GM21825 (cell line): ENCODE measurements at regions not wholly inside any gene's neighbourhood (a gene's known extent, or its start where the extent isn't known, plus 50 kb on each side); places are given as distances from the start of the nearest gene placed in this dataset.
"Not testable (repeated sequence)": the region's sequence is repeated elsewhere in the genome, so short reads cannot be mapped to it uniquely, and the experiment has no call there.

Experiments used
- ATAC-seq: cut with Tn5 transposase; IDR thresholded peaks from one replicate; pipeline ENCODE4 v1.9.1; 2021; ENCODE audit warnings: mild to moderate bottlenecking, moderate library complexity; ENCODE audit not compliant: unreplicated experiment

DNA sequence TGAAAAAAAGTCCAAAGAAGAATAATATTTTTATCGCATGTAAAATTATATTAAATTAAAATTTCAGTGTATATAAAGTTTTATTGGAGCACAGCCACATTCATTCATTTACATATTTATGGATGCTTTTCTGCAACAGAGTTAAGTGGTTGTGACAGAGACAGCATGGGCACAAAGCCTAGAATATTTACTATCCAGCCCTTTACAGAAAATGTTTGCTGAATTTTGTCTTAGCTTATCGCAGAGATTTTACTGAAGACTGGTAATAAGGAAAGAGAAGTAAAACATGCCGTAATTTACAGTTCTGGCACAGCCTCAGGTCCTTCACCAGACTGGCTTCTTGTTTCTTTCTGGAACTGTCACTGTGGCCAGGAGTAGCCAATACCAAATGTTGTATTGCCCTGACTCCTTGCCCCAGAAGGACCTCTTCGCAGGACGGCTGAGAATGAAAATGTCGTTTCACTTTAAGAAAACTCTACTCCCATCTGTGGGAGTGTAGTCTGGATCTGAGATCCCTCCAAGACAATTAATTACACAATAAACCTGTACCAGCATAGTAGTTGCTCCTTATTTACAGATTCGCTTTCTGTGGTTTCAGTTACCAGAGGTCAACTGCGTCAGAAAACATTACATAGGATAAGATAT lies 94.9 kb upstream of the GOT2 start:
- ATAC-seq, result no peak

DNA sequence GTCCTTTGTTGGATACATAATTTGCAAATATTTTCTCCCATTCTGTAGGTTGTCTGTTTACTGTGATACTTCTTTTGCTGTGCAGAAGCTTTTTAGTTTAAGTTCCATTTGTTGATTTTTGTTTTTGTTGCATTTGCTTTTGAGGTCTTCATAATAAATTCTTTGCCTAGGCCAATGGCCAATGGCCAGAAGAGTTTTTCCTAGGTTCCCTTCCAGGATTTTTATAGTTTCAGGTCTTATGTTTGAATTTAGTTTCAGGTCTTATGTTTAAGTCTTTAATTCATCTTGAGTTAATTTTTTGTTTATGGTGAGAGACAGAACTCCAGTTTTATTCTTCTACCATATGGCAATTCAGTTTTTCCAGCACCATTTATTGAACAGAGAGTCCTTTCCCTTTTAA lies 90.1 kb upstream of the GOT2 start:
- ATAC-seq, result no peak

DNA sequence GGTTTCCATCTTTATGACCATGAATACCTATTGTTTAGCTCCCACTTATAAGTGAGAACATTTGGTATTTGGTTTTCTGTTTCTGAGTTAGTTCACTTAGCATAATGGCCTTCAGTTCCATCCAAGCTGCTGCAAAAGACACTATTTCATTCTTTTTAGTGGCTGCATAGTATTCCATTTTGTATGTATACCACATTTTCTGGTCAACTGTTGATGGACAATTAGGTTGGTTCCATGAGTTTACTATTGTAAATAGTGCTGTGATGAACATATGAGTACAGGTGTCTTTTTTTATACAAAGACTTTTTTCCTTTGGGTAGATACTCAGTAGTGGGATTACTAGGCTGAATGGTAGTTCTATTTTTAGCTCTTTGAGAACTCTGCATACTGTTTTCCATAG lies 87.8 kb upstream of the GOT2 start:
- ATAC-seq, result no peak

DNA sequence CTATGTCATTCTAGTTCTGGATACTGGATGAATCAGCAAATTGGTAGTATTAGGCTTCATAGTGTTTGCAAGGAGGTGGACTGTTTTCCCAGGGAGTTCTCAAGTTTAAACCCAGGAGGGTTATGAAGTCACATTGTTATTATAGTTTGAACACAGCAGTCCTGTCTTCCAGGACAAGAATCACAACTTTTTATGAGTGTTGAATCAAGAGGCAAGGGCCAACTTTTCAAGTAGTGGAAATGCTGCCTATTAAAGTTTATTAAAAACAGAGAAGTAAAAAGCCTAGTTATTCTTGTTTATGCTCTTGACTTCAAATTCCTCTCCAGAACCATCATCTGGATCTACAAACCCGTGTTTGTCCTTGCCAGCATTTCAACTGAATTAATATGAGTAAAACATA lies 86.3 kb upstream of the GOT2 start:
- ATAC-seq, result no peak

DNA sequence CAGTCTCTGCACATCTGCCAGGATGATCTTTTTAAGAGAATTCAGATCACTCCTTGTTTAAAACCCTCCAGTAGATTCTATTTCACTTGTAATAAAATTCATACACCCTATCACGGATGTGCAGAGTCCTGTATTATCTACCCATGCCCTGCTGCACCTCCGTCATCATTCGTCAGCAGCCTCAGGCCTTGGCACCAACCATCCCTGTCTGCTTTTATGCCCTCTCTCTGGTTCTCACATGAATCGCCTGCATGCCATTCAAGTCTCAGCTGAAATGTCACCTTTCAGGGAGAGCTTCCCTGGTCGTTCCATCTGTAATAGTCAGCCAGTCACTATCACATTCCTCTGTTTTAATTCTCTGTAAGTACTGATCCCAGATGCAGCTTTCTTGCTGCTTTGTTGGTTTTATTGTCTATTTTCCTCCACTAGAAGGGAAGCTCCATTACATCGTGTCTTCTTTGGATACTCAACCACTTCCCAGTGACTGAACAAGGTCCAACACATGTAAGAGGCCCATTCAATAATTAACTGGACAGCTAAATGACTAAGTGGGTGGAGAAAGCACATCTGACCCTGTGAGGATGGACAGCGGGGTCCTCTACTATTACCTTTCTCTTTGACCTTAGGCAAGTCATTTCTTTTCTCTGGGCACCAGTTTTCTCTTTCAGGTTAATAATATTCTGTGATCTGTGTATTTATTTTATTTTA lies 81.2 kb upstream of the GOT2 start:
- ATAC-seq, result no peak

DNA sequence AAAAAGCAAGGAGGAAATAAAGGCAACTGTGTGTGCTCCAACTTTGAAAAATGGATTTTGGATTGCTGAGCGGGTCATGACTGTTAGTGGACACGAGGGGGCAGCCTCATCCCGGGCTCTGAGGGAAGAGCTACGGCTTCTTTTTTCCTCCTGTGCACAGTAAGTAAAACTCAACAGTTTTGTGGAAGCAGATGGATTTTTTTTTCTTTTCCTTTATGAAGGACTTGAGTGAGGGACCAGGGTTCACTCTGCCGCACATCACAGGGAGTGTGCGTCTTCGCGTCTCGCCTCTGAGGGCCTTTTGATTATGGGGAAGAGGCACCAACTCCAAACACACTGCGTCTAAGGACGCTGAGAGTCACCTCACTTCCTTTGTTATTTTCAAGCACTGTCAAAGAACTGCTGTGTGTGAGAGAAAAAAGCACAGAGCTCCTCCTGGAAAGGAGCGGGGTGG lies 80.3 kb upstream of the GOT2 start:
- ATAC-seq, result no peak

DNA sequence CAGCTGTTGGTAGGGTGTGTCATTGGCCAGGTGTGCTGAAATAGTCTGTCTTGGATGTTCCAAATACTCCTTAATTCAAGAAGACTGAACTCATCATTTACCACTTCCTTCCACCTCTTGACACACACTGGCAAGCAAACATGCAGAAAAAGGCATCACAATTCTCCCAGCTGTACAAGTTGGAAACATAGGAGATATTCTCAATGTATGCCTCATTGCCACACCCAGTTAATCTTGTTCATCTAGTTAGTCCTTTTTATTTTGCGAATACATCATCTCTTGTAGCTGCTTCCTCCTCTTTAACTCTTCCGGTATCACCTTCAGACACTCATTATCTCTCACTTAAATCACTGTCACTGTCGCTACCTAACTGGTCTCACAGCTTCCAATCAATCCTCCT lies 75.1 kb upstream of the GOT2 start:
- ATAC-seq, result no peak

DNA sequence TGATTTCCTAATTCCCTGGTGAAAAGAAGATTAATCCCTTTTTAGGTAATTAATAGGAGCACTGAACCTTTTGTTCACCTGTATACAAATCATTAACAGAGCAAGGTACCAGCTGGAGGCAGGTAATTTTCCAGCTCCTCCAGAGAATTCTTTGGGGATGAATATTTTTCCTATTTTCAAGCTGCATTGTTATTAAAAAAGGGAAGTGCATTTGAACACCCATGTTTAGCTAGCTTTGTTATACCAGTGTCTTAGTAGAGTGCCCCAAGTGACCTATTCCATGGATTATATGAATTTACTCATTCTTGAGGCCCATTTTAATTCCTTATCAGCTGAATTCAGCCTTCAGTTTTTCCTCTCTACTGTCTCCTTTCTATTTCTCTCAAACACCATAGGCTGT lies 73.2 kb upstream of the GOT2 start:
- ATAC-seq, result no peak

DNA sequence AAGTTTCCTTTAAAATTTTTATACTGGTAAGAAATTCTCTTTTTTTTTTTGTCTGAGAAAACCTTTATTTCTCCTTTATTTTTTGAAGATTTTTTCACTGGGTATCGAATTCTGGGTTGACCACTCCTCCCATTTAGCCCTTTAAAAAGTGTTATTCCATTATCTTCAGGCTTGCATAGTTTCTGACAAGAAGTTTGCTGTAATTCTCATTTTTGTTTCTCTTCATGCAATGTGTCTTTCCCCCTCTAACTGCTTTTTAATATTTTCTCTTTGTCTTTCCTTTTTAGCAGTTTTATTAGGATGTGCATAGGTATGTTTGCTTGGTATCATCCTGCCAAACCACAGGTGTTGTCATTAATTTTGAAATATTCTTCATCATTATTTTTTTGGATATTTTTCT lies 67.7 kb upstream of the GOT2 start:
- ATAC-seq, result no peak

DNA sequence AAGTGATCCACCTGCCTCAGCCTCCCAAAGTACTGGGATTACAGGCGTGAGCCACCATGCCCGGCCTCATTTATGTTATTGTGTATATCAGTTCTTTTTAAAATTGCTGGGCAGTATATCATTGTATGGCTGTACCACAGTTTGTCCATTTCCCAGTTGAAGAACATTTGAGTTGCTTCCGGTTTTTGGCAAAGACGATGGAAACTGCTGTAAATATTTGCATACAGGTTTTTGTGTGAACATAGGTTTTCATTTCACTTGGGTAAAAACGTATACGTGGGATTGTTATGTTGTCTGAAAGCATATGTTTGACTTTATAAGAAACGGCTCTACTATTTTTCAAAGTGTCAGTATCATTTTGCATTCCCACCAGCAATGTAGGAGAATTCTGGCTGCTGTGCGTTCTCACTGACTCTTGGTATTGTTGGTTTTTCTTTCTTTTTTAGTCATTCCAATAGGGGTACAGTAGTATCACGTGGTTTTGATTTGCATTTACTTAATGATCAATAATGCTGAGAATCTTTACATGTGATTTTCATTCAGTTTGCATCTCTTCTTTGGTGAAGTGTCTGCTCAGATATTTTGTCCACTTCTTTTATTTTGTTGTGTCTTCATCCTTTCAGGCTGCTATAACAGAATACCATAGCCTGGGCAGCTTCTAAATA lies 63.2 kb upstream of the GOT2 start:
- no peak for ATAC-seq

DNA sequence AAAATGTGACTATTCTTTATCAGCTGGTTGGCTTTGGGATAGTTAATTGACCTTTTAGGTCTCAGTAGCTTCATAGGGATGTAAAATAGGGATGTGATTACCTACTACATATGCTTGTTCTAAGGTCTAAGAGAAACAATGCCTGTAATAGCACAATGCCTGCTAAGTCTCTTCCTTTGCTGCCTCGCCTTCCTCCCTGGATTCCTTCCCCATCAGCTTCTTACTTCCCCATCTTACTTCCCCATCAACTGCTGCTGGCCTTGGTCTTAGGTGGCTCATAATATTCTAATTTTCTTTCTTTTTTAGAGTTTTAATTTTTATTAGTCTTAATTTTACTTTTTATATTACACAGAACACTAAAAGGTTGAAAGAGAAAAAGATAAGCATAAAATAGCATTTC lies 59.2 kb upstream of the GOT2 start:
- ATAC-seq, result no peak

DNA sequence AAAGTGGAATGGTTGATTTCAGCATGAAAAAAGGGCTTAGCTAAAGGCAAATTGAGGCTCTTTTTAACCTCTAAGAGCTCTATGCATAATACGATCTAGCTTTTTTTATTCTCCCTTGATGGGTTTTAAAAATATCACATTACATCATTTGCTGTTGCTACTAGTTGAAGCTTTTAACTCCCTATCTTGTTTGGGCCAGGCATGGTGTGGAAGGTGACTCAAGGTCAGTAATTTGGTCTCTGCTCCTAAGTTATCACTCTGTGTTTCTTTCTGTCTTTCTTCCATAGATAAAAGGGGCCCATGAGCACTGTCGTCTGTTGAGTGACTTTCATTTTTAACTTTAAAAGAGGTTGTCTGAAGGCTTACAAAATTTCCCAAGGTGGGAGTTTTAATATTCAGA lies 58.1 kb upstream of the GOT2 start:
- no peak for ATAC-seq

DNA sequence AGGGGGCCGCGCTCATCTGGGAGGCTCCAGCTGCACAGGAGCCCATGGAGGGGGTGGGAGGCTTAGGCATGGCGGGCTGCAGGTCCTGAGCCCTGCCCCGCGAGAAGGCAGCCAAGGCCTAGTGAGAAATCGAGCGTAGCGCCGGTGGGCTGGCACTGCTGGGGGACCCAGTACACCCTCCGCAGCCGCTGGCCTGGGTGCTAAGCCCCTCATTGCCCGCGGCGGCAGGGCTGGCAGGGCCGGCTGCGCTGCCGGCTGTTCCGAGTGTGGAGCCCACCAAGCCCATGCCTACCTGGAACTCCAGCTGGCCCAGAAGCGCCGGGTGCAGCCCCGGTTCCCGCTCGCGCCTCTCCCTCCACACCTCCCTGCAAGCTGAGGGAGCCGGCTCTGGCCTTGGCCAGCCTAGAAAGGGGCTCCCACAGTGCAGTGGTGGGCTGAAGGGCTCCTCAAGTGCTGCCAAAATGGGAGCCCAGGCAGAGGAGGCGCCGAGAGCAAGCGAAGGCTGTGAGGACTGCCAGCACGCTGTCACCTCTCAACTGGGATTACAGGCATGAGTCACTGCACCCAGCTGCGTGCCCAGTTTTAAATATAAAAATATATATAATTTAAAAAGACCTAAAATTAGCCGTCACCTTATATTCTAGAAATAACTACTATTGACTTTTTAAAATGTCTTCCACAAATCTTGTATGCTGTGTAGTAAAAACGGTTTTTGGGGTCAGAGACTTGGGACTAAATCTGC lies 56.9 kb upstream of the GOT2 start:
- ATAC-seq, result not testable (repeated sequence)

DNA sequence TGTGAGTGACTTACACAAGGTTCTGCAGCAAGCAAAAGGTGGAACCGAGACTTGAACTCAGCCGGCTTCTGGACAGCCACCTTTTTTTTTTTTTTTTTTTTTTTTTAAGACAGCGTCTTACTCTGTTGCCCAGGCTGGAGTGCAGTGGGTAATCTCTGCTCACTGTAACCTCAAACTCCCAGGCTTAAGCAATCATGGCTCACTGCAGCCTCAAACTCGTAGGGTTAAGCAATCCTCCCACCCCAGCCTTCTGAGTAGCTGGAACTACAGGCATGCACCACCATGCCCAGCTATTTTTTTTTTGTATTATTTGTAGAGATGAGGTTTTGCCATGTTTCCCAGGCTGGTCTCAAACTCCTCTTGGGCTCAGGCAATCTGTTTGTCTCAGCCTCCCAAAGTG lies 55.2 kb upstream of the GOT2 start:
- ATAC-seq, result no peak
